OCI-LY3 (cell line): ENCODE measurements at regions not wholly inside any gene's neighbourhood (a gene's known extent, or its start where the extent isn't known, plus 50 kb on each side); places are given as distances from the start of the nearest gene placed in this dataset.

ENCODE experiments used
- CTCF ChIP-seq: fragments of 200-600, 300-600 bp; sonication (generic); IDR thresholded peaks from 2 replicates; pipeline ENCODE4 v1.5.1; 2014; ENCODE audit warnings: antibody characterized with exemption, low read length, low read depth
- EZH2phosphoT487 ChIP-seq: fragments of 200-600 bp; shearing (Covaris generic); IDR thresholded peaks from 2 replicates; pipeline ENCODE4 v1.6.1; 2018; ENCODE audit warnings: antibody characterized with exemption, mixed run types, low read depth

GRCh38 chrX:23504540-23504884 lies 162.8 kb upstream of the PRDX4 start:
- TF ChIP-seq EZH2phosphoT487 = no peak
- no peak for TF ChIP-seq CTCF
